Motor neuron (in vitro differentiated cells): ENCODE measurements at regions not wholly inside any gene's neighbourhood (a gene's known extent, or its start where the extent isn't known, plus 50 kb on each side); places are given as distances from the start of the nearest gene placed in this dataset.
"Not testable (repeated sequence)": the region's sequence is repeated elsewhere in the genome, so short reads cannot be mapped to it uniquely, and the experiment has no call there.

Experiments
- ATAC-seq, 8 experiments: fragments of 200-7000 bp; cut with Tn5 transposase; replicated peaks in 6 of 8; 2 replicates each; pipeline ENCODE4 v1.8.0; 2021; ENCODE audit warnings: mild to moderate bottlenecking in 8 of 8, moderate library complexity in 8 of 8
- H3K27ac ChIP-seq, 2 donors: fragments of 250-450 bp; sonication (Bioruptor Pico); 2 replicates each; pipeline ENCODE4 v1.9.0; 2021; ENCODE audit warnings: antibody characterized with exemption in 2 of 2, mild to moderate bottlenecking in 2 of 2, moderate library complexity in 1 of 2
- H3K4me1 ChIP-seq, 2 donors: fragments of 250-450 bp; sonication (Bioruptor Pico); replicated peaks in 1 of 2; 2 replicates each; pipeline ENCODE4 v1.6.1; 2021; ENCODE audit warnings: antibody characterized with exemption in 2 of 2, mild to moderate bottlenecking in 2 of 2, moderate library complexity in 1 of 2
- H3K4me3 ChIP-seq, 5 donors: fragments of 250-450 bp; sonication (Bioruptor Pico); 2 replicates each; pipeline ENCODE4 v1.9.0; 2021; ENCODE audit warnings: antibody characterized with exemption in 5 of 5, mild to moderate bottlenecking in 5 of 5, moderate library complexity in 4 of 5
- WGBS, 10 experiments: fragments of 450-650 bp; shearing (Covaris generic); methylation state at CpG; one replicate each; pipeline ENCODE4 v1.0.0; 2022; 5-methylcytosine and 5-hydroxymethylcytosine counted together
- in situ Hi-C, 9 experiments: fragments of 400-800 bp; cut with MboI; loops; one replicate each; pipeline ENCODE4 v1.15.0; 2021; ENCODE audit warnings: low sequenced_read_pairs in 9 of 9, low pct_unique_long_range_greater_than_20kb in 2 of 9; ENCODE audit not compliant: unreplicated experiment in 9 of 9

GRCh38 chr7:1295776-1296355 lies 63.2 kb downstream of the UNCX start:
- in situ Hi-C loops: no loop called here
- peaks cover 0 to 3% of the 10 kb centered on the region in 2 donors for H3K4me1 ChIP-seq
- no peak for ATAC-seq
- WGBS, 10 experiments: 69 to 80% methylated on average over 1 to 3 of the region's 13 CpGs; no CpG with 5 or more reads in 8 of the 10 experiments
- H3K27ac ChIP-seq: no peak overlapping the region
- H3K4me3 ChIP-seq: no peak overlapping the region

DNA sequence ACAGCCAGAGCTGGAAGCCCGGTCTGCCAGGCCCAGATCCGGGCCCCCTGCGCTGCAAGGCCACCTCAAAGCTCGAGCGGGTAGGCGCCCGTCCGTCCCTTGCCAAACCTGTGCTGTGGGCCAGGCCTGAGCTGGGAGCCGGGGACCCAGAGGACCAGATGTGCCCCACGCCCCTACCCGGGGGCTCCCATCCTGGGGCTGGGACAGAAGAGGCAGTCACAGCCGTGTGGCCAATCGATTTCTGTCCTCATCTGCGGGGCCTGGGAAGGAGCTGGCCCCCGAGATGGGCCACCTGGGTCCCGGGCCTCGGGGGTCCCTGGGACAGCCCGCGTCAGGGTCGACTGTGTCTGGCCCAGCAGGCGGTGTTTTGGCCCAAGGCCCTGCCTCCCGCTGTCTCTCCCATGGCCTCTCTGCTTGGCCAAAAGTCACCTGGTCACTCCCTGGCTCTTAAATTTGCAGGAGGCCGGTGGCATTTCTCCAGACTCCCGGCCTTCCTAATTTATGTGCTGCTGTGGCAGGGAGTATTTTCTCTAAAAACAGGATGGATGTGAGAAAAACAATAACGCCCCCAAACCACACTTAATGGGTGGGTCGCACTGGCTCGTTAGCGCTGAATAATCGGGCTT lies 63.8 kb downstream of the UNCX start:
- no peak for ATAC-seq

DNA sequence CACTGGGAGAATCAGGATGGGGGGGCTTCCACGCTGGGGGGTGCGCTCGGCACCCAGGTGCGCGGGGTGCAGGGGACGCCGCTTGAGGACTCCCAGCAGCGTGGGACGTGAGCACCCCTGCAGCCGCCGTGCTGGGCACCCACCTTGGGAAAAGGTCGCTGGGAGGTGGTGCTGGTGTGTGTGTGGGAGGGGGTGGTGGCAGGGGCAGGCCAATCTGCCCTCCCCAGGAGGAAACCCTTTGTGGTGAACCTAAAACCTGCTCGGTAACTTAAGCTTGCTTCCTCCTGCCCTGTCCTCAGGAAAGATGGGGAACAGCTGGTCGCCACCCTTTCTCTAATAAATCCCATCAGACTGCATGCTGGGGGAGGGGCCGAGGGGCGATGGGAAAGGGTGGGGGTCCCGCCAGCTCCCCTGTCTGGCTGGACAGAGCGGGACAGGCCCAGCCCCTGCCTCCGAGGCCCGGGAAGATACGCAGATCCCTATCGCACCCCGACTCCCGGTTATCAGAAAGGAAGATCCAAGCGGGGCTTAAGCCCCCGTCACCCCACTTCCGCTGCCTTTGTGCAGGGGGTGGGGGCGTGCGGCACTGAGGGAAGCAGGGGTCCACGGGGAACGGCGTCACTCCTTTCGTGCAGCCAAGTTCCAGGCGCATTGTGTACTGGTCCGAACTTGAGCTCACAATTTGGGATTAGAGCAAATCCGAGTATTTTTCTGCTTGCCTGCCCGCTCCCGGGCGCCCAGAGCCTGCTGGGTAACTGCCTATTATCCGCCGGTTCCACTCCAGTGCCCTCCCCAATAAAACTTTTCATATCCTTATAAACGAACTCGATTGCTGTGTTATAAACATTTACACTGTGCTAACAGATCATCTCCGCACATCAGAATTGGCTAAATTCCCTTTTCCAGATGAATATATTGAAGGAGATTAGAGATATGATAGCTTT lies 64.6 kb downstream of the UNCX start:
- Histone ChIP-seq H3K27ac (no peak overlapping the region), H3K4me1 (peaks cover 0 to 11% of the 10 kb centered on the region in 2 donors), H3K4me3 (no peak overlapping the region)
- WGBS, 10 experiments: 0 to 72% (median 49%) methylated on average over 3 to 18 of the region's 44 CpGs; no CpG with 5 or more reads in 4 of the 10 experiments
- ATAC-seq: no peak
- in situ Hi-C loops: no loop called here

More for the DNA sequence above, 63.8 kb downstream of the UNCX start:
- no peak overlapping the region for H3K4me3 ChIP-seq
- 0 to 66% (median 60%) methylated on average over 1 to 8 of the region's 29 CpGs; no CpG with 5 or more reads in 5 of the 10 experiments for WGBS, 10 experiments
- in situ Hi-C loops: no loop called here
- peaks cover 0 to 5% of the 10 kb centered on the region in 2 donors for H3K4me1 ChIP-seq
- no peak overlapping the region for H3K27ac ChIP-seq

GRCh38 chr7:1298051-1298930 lies 65.6 kb downstream of the UNCX start:
- no peak overlapping the region for H3K27ac ChIP-seq
- 40 to 100% (median 85%) methylated on average over 1 to 12 of the region's 28 CpGs; no CpG with 5 or more reads in 2 of the 10 experiments for WGBS, 10 experiments
- ATAC-seq: no peak
- in situ Hi-C loops: no loop called here
- no peak overlapping the region for H3K4me3 ChIP-seq
- H3K4me1 ChIP-seq: peaks cover 0 to 11% of the 10 kb centered on the region in 2 donors

GRCh38 chr7:1298931-1299885 lies 66.5 kb downstream of the UNCX start:
- 0 to 82% (median 75%) methylated on average over 1 to 13 of the region's 30 CpGs; no CpG with 5 or more reads in 5 of the 10 experiments for WGBS, 10 experiments
- Histone ChIP-seq H3K4me1 (peaks cover 0 to 11% of the 10 kb centered on the region in 2 donors), H3K27ac (no peak overlapping the region), H3K4me3 (no peak overlapping the region)
- ATAC-seq: no peak
- in situ Hi-C loops: no loop called here

GRCh38 chr7:1300206-1300605 lies 67.5 kb downstream of the UNCX start:
- WGBS, 10 experiments: 33 to 86% (median 80%) methylated on average over 1 to 5 of the region's 8 CpGs; no CpG with 5 or more reads in 7 of the 10 experiments
- in situ Hi-C loops: no loop called here
- Histone ChIP-seq H3K4me1 (peaks cover 0 to 11% of the 10 kb centered on the region in 2 donors), H3K4me3 (no peak overlapping the region), H3K27ac (no peak overlapping the region)
- no peak for ATAC-seq

DNA sequence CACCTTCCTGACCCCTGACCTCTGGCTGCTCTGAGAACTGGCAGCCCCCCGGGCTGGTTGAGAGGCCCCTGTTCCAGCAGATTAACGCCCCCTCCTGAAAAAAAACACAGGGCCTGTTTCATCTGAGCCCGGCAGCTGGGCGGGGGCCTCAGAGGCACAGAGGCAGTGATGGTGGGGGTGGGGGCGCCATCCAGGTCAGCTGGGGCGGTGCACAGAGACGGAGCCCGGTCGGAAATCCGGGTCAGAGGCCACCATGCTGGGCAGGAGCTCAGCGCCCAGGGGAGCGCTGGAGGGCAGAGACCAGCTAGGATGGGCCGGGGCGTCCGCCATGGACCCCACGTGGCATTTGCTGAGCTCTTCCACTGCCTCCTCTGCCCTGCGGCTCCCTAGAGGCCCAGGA lies 68.0 kb downstream of the UNCX start:
- H3K4me1 ChIP-seq: peaks cover 0 to 11% of the 10 kb centered on the region in 2 donors
- no peak overlapping the region for H3K4me3 ChIP-seq
- 0 to 70% (median 29%) methylated on average over 1 to 5 of the region's 17 CpGs; no CpG with 5 or more reads in 6 of the 10 experiments for WGBS, 10 experiments
- ATAC-seq: no peak
- in situ Hi-C loops: no loop called here
- no peak overlapping the region for H3K27ac ChIP-seq

GRCh38 chr7:1301054-1301881 lies 68.6 kb downstream of the UNCX start:
- Histone ChIP-seq H3K4me1 (peaks cover 0 to 11% of the 10 kb centered on the region in 2 donors), H3K27ac (no peak overlapping the region), H3K4me3 (no peak overlapping the region)
- in situ Hi-C loops: no loop called here
- peak in 5 of 8 experiments; percentile 13 to 40 (median 19) for ATAC-seq
- 15 to 80% (median 64%) methylated on average over 2 to 4 of the region's 23 CpGs; no CpG with 5 or more reads in 6 of the 10 experiments for WGBS, 10 experiments

GRCh38 chr7:1301882-1302251 lies 69.2 kb downstream of the UNCX start:
- in situ Hi-C loops: no loop called here
- WGBS, 10 experiments: 0 to 100% (median 10%) methylated on average over 1 to 4 of the region's 16 CpGs; no CpG with 5 or more reads in 7 of the 10 experiments
- Histone ChIP-seq H3K27ac (no peak overlapping the region), H3K4me1 (peaks cover 0 to 11% of the 10 kb centered on the region in 2 donors), H3K4me3 (no peak overlapping the region)
- peak in 5 of 8 experiments; percentile 87 to 98 (median 97) for ATAC-seq

GRCh38 chr7:1302936-1303335 lies 70.3 kb downstream of the UNCX start:
- Histone ChIP-seq H3K4me1 (peaks cover 0 to 11% of the 10 kb centered on the region in 2 donors), H3K4me3 (no peak overlapping the region), H3K27ac (no peak overlapping the region)
- in situ Hi-C loops: no loop called here
- WGBS, 10 experiments: 34 to 100% (median 67%) methylated on average over 1 to 7 of the region's 11 CpGs; no CpG with 5 or more reads in 5 of the 10 experiments
- ATAC-seq: no peak

- peaks cover 0 to 11% of the 10 kb centered on the region in 2 donors for H3K4me1 ChIP-seq
- H3K4me3 ChIP-seq, H3K27ac ChIP-seq, ATAC-seq, in situ Hi-C loops: not testable (repeated sequence)
- WGBS, 10 experiments: 39 to 80% (median 60%) methylated on average over 1 to 3 of the region's 15 CpGs; no CpG with 5 or more reads in 7 of the 10 experiments
These were observed 71.3 kb downstream of the UNCX start for GRCh38 chr7:1304011-1304410.
